ENCODE measurements at regions not wholly inside any gene's neighbourhood (a gene's known extent, or its start where the extent isn't known, plus 50 kb on each side); places are given as distances from the start of the nearest gene placed in this dataset.

DNA sequence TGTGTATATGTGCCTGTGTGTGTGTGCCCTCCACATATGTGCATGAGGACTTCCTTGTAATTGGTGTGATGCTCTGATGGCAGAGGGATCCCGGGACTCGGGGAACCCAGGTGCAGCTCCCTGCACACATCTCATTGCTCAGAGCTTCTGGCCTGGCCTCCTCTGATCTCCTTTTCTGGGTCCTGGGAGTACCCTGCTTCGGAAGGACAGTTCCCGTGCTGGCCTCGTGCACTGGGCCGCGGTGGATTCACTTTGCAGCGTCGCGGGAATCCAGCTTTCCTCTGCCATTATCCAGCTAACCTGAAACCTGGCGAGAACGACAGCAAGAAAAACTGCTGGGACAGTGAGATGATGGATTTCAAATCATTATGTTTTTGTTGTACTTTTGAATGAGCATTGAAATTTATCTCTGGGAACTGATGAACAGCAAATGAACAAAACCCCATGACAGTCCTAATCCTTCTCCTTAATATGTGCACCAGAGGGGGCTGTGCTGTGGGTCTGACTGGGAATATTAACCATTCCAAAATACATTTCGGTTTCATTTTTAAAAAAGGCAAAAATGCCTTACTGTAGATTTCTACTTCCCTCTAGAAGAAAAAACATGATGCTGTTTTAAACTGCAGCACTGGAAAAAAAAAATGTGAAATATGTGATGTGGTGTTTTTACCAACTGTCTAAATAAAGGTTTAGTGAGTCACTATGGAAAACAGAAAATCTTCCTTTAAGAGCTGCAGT is 78.2 kb downstream of the PTGR3 start:
- TF ChIP-seq, protein P1, sequence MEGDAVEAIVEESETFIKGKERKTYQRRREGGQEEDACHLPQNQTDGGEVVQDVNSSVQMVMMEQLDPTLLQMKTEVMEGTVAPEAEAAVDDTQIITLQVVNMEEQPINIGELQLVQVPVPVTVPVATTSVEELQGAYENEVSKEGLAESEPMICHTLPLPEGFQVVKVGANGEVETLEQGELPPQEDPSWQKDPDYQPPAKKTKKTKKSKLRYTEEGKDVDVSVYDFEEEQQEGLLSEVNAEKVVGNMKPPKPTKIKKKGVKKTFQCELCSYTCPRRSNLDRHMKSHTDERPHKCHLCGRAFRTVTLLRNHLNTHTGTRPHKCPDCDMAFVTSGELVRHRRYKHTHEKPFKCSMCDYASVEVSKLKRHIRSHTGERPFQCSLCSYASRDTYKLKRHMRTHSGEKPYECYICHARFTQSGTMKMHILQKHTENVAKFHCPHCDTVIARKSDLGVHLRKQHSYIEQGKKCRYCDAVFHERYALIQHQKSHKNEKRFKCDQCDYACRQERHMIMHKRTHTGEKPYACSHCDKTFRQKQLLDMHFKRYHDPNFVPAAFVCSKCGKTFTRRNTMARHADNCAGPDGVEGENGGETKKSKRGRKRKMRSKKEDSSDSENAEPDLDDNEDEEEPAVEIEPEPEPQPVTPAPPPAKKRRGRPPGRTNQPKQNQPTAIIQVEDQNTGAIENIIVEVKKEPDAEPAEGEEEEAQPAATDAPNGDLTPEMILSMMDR (IDR thresholded peaks at IDR 0.05; ENCODE audit: low read depth, low read length): no peak
- H3K4me3 ChIP-seq (ENCODE audit: low read depth, low read length): no peak overlapping the region

DNA sequence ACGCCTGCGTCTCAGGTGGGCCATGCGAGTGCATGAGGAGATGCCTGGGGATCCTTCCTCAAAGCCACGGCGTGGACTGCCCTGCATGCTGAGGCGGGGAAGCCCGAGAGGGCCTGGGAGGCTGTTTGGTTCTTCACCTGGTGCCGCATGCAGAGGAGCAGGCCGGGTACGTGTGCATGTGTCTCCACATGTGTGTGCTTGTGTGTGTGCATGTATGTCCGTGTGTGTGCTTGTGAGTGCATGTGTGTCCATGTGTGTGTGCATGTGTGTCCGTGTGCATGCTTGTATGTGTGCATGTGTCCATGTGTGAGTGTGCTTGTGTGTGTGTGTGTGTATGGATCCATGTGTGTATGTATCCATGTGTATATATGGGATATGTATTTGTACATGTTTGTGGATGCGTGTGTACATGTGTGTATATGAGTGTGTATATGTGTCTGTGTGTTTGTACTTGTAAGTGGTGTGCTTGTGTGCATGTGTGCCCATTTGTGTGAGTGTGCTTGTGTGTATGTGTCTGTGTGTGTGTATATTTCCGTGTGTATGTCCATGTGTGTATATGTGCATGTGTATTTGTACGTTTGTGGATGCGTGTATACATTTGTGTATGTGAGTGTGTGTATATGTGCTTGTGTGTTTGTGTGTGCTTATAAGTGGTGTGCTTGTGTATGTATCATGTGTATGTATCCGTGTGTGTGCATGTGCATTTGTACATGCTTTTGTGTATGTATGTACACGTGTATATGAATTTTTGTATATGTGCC is 79.0 kb downstream of the PTGR3 start:
- TF ChIP-seq, protein P1 (IDR thresholded peaks at IDR 0.05; ENCODE audit: low read depth, low read length): no peak
- H3K4me3 ChIP-seq (ENCODE audit: low read depth, low read length): no peak overlapping the region

DNA sequence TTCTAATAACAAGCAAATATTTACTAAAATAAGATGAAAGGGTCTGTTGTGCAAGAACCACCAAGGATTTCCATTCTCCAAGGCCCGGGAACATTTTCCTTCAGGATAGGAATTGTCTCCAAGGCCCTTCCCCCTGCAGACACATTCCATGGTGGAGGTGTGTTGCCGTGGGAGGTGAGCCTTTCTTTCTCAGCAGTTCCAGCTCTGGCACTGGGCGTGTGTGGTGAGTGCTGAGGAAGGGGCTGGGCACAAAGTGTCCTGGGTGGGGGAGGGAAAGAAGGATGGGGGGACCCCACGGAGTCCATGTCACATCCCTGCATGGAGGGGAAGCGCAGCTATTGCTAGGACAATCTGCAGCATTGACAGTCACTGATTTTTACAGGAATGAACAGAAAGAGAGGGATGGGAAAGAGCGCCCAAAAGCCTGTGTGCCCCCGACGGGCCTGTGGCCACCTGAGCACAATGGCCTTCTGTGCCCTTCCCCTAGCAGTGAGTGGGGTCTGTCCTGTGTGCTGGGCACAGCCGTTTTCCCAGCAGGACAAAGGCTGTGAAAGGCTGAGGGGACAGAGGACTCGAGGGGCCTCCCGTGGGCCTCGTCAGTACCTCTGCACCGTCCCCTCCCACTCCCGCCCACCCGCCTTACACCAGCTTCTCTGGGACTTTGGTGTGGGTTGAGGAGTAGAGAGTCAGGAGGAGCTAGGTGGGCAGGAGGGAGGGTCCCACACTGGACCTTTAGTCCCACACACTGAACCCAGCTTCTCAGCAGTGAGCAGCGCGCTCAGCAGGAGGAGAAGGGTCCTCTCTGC is 79.8 kb downstream of the PTGR3 start:
- no peak overlapping the region for H3K4me3 ChIP-seq (ENCODE audit: low read depth, low read length)
- TF ChIP-seq, protein P1 (IDR thresholded peaks at IDR 0.05; ENCODE audit: low read depth, low read length): no peak

DNA sequence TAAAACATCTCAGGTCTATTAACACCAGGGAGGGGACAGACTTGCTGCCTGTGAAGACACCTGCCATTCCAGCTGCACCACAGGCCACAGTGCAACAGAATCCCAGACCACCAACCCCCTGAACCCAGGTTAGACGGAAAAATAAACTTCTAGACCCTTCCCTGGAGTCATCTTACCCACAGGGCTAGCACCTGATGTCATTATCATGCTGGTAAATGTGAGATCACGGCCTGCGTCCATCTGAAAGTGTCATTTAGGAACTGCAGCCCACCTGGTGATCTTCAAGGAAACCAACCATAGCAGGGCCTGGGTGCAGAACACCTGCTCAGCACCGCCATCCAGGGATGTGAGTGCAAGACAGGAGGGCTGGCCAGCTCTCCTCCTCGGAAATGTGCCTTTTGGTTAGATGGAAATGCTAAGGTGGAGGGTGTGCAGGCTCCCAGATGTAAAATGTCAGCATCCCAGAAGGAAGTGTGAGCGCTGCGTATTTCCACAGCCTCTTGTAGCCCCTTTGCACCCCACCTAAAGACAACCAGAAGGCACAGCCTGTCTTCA is 80.8 kb downstream of the PTGR3 start:
- TF ChIP-seq, protein P1 (IDR thresholded peaks at IDR 0.05; ENCODE audit: low read depth, low read length): no peak

DNA sequence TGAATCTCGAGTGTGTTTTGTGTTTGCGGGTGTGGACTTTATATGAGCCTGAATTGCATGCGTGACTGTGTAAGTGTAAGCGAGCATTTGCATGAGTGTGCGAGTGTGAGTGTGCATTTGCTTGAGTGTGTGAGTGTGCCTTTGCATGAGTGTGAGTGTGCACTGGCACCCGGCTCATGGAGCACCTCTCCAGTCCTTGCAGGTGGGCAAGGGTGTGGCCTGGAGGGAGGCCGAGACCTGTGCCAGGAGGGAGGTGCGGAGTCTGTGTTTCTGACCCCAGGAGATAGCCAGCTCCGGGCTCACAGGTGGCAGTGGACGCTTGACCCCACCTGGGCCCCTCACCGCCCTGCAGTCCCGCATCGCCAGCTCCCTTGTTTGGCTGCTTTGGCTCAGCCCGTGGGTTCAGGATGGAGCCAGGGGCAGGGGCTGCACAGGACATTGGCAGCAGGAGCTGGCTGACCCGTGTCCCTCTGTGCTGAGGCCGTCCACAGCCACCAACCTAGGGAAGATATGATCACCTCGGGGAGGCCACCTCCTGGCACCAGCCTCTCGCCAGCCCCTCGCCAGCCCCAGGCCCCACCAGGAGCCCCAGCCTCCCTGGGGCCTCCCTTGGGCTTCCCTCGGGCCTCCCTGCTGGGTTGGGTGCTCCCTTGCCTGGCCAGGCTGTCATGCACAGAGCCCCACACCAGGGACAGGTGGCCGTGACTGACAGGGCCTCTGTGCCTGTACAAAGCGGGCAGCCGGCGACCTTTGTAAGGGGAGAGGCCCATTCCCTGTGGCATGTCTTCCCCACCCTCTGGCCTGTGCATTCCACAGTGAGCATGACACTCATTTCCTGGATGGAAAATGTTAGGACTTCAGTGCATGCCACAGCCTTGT is 81.6 kb downstream of the PTGR3 start:
- TF ChIP-seq, protein P1 (IDR thresholded peaks at IDR 0.05; ENCODE audit: low read depth, low read length): no peak
- H3K4me3 ChIP-seq (ENCODE audit: low read depth, low read length): no peak overlapping the region

More for the DNA sequence above, 80.8 kb downstream of the PTGR3 start:
- no peak overlapping the region for H3K4me3 ChIP-seq (ENCODE audit: low read depth, low read length)

All from WI38 (cell line).